HepG2 (cell line): ENCODE measurements at regions not wholly inside any gene's neighbourhood (a gene's known extent, or its start where the extent isn't known, plus 50 kb on each side); places are given as distances from the start of the nearest gene placed in this dataset.

ENCODE experiments used
- FOSL1 ChIP-seq: sonication (generic); formaldehyde crosslinking; IDR thresholded peaks from 2 replicates; pipeline ENCODE4 v1.9.0; 2021; ENCODE audit warnings: missing genetic modification reagents, borderline replicate concordance
- HMG20B ChIP-seq: conservative IDR thresholded peaks from 2 replicates; pipeline ENCODE4 v1.6.1; 2016; ENCODE audit warnings: missing genetic modification reagents, missing compliant biosample characterization
- JUNB ChIP-seq: sonication (generic); formaldehyde crosslinking; IDR thresholded peaks from 2 replicates; pipeline ENCODE4 v1.8.0; 2022; ENCODE audit warnings: missing genetic modification reagents, mild to moderate bottlenecking, borderline replicate concordance
- JUND ChIP-seq: sonication (generic); formaldehyde crosslinking; IDR thresholded peaks from 2 replicates; pipeline ENCODE4 v1.8.0; 2022; ENCODE audit warnings: mild to moderate bottlenecking, missing genetic modification reagents
- RAD21 ChIP-seq: fragments of 450-650 bp; formaldehyde crosslinking; IDR thresholded peaks from 2 replicates; pipeline ENCODE4 v1.5.0; 2020; ENCODE audit warnings: mild to moderate bottlenecking
- SIX1 ChIP-seq: sonication (generic); formaldehyde crosslinking; IDR thresholded peaks from 2 replicates; pipeline ENCODE4 v1.4.0; 2020; ENCODE audit warnings: missing genetic modification reagents, borderline replicate concordance
- SSRP1 ChIP-seq: IDR thresholded peaks from 2 replicates; pipeline ENCODE4 v1.6.1; 2016; ENCODE audit warnings: control low read depth
- ZFP90 ChIP-seq: sonication (generic); formaldehyde crosslinking; IDR thresholded peaks from 2 replicates; pipeline ENCODE4 v1.8.0; 2022; ENCODE audit warnings: missing genetic modification reagents, mild to moderate bottlenecking, inconsistent platforms, borderline replicate concordance
- ZNF331 ChIP-seq: sonication (generic); formaldehyde crosslinking; IDR thresholded peaks from 2 replicates; pipeline ENCODE4 v1.4.0; 2020; ENCODE audit warnings: missing genetic modification reagents
- ZSCAN25 ChIP-seq: sonication (generic); formaldehyde crosslinking; IDR thresholded peaks from 2 replicates; pipeline ENCODE4 v1.8.0; 2022; ENCODE audit warnings: mild to moderate bottlenecking, missing genetic modification reagents
- TF ChIP-seq, protein P1 (sequence below): sonication (generic); formaldehyde crosslinking; IDR thresholded peaks from 2 replicates; pipeline ENCODE4 v1.8.0; 2022; ENCODE audit warnings: mild to moderate bottlenecking, missing genetic modification reagents, moderate library complexity
- TF ChIP-seq, protein P2 (sequence below), 2 experiments: IDR thresholded peaks; 2 replicates each; pipeline ENCODE4 v1.6.1; 2011 to 2012; ENCODE audit warnings: low read length in 2 of 2, borderline replicate concordance in 1 of 2, low read depth in 1 of 2, mild to moderate bottlenecking in 1 of 2, moderate library complexity in 1 of 2

DNA sequence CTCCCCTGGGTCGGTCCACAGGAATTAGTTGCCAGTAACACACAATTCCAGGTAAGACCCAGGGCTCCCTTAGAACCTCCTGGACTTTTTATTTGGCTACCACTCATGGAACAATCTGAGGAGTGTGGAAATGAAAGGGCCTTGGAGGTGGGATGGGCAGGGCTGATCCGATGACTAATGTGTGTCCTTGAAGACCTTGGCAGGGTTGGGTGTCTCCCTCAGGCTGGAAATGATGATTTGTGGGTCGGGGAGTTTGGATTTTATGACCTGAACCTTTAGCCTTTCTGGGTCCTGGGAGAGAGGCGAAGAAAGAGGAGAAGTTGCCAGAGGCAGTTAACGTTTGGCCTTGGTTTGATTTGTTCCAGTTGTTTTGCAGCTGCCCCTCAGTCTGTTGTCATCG is 425.0 kb downstream of the MID1IP1 start:
- TF ChIP-seq FOSL1 (CRISPR knock-in tag) (no peak), ZSCAN25 (CRISPR knock-in tag) (no peak), SSRP1 (no peak), JUNB (CRISPR knock-in tag) (no peak), ZFP90 (CRISPR knock-in tag) (no peak), ZNF331 (CRISPR knock-in tag) (no peak), SIX1 (CRISPR knock-in tag) (no peak), RAD21 (CRISPR knock-in tag) (no peak), HMG20B (CRISPR knock-in tag) (no peak), JUND (no peak)
- TF ChIP-seq, protein P1, sequence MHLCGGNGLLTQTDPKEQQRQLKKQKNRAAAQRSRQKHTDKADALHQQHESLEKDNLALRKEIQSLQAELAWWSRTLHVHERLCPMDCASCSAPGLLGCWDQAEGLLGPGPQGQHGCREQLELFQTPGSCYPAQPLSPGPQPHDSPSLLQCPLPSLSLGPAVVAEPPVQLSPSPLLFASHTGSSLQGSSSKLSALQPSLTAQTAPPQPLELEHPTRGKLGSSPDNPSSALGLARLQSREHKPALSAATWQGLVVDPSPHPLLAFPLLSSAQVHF (CRISPR knock-in tag): no peak
- TF ChIP-seq, protein P2, sequence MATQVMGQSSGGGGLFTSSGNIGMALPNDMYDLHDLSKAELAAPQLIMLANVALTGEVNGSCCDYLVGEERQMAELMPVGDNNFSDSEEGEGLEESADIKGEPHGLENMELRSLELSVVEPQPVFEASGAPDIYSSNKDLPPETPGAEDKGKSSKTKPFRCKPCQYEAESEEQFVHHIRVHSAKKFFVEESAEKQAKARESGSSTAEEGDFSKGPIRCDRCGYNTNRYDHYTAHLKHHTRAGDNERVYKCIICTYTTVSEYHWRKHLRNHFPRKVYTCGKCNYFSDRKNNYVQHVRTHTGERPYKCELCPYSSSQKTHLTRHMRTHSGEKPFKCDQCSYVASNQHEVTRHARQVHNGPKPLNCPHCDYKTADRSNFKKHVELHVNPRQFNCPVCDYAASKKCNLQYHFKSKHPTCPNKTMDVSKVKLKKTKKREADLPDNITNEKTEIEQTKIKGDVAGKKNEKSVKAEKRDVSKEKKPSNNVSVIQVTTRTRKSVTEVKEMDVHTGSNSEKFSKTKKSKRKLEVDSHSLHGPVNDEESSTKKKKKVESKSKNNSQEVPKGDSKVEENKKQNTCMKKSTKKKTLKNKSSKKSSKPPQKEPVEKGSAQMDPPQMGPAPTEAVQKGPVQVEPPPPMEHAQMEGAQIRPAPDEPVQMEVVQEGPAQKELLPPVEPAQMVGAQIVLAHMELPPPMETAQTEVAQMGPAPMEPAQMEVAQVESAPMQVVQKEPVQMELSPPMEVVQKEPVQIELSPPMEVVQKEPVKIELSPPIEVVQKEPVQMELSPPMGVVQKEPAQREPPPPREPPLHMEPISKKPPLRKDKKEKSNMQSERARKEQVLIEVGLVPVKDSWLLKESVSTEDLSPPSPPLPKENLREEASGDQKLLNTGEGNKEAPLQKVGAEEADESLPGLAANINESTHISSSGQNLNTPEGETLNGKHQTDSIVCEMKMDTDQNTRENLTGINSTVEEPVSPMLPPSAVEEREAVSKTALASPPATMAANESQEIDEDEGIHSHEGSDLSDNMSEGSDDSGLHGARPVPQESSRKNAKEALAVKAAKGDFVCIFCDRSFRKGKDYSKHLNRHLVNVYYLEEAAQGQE (IDR thresholded peaks at IDR 0.05; ENCODE audit: borderline replicate concordance in 1 of 2, low read depth in 1 of 2, low read length in 2 of 2): no peak
